Psoas muscle (tissue), 7 donors: ENCODE measurements at regions not wholly inside any gene's neighbourhood (a gene's known extent, or its start where the extent isn't known, plus 50 kb on each side); places are given as distances from the start of the nearest gene placed in this dataset.

Experiments used
- ATAC-seq, 4 donors: fragments of 200-7000 bp; cut with Tn5 transposase; one replicate each; pipeline ENCODE4 v1.9.1; 2020; ENCODE audit warnings: moderate library complexity in 3 of 4, mild to moderate bottlenecking in 2 of 4
- DNase-seq, 2 donors: peaks; one replicate each; pipeline ENCODE4 v3.0.0-alpha.2; 2020
- H3K27ac ChIP-seq: fragments of 200-600 bp; one replicate; pipeline ENCODE4 v1.8.0; 2022
- H3K27me3 ChIP-seq, 3 donors: fragments of 200-600 bp in 1 of 3; one replicate each; pipeline versions ENCODE4 v1.6.1 to v1.8.0; 2013 to 2022; ENCODE audit warnings: low read length in 2 of 3, mild to moderate bottlenecking in 2 of 3, moderate library complexity in 1 of 3; ENCODE audit not compliant: insufficient read depth in 3 of 3
- H3K36me3 ChIP-seq, 2 donors: fragments of 200-600 bp in 1 of 2; one replicate each; pipeline versions ENCODE4 v1.6.1 to v1.8.0; 2013 to 2022; ENCODE audit warnings: low read depth in 1 of 2, mild to moderate bottlenecking in 1 of 2, moderate library complexity in 1 of 2; ENCODE audit not compliant: insufficient read depth in 1 of 2
- H3K4me1 ChIP-seq: fragments of 200-600 bp; one replicate; pipeline ENCODE4 v1.8.0; 2022
- H3K4me3 ChIP-seq: fragments of 200-600 bp; one replicate; pipeline ENCODE4 v1.8.0; 2022; ENCODE audit warnings: mild to moderate bottlenecking
- H3K9me3 ChIP-seq: fragments of 200-600 bp; one replicate; pipeline ENCODE4 v1.8.0; 2022
- CTCF ChIP-seq: fragments of 200-600 bp; IDR thresholded peaks from one replicate; pipeline ENCODE4 v1.8.0; 2022; ENCODE audit warnings: antibody characterized with exemption
- WGBS, 3 donors: extraction: QIAGEN DNeasy Blood & Tissue Kit; methylation state at CpG; one replicate each; pipeline versions ENCODE4 v1.1.6 to v1.1.7; 2013; 5-methylcytosine and 5-hydroxymethylcytosine counted together
- intact Hi-C, 2 donors: fragments of 100-400 bp; cut with DNase I; formaldehyde crosslinking; loops; one replicate each; pipeline versions ENCODE4 v1.11.0 to v1.14.2; 2022
- donor health status: healthy with polysubstance abuse.
- donor health status: DM: no; HTN: no; CAD: no; lungs with moderate emphysema.
- donor health status: Bipolar disorder and iron deficiency.
- donor health status: healthy.
- donor health status: DM: yes; HTN: yes; CAD: no.
- donor health status: DM: no; HTN: no; CAD: no.
- donor health status: DM: yes; HTN: yes; CAD: no.

- no peaks in the 10 kb centered on the region for H3K4me1 ChIP-seq
- H3K9me3 ChIP-seq, result no peaks in the 10 kb centered on the region
- WGBS, 3 donors, result 39 to 62% (median 56%) methylated on average over 2 of the region's 2 CpGs
- H3K4me3 ChIP-seq, result no peak overlapping the region
- no peaks in the 10 kb centered on the region for H3K27me3 ChIP-seq
- no peak for DNase-seq
- H3K27ac ChIP-seq, result no peak overlapping the region
- no peak for ATAC-seq
- intact Hi-C loops, result no loop called here
- no peaks in the 10 kb centered on the region for H3K36me3 ChIP-seq
- TF ChIP-seq CTCF, result no peak
Measured at GRCh38 chr6:19660123-19660910, 176.9 kb upstream of the ID4 start.

GRCh38 chr6:19662911-19663310 is 174.3 kb upstream of the ID4 start:
- intact Hi-C loops, result no loop called here
- Histone ChIP-seq H3K36me3 (no peaks in the 10 kb centered on the region), H3K27me3 (no peaks in the 10 kb centered on the region), H3K4me1 (no peaks in the 10 kb centered on the region), H3K9me3 (no peaks in the 10 kb centered on the region), H3K4me3 (no peak overlapping the region), H3K27ac (no peak overlapping the region)
- no peak for TF ChIP-seq CTCF
- 68 to 76% (median 73%) methylated on average over 3 of the region's 3 CpGs for whole genome bisulfite sequencing, 3 donors
- no peak for ATAC-seq
- DNase-seq, result no peak

GRCh38 chr6:19663479-19663878 is 173.7 kb upstream of the ID4 start:
- no peaks in the 10 kb centered on the region for H3K4me1 ChIP-seq
- H3K27me3 ChIP-seq, result no peaks in the 10 kb centered on the region
- TF ChIP-seq CTCF, result no peak
- H3K36me3 ChIP-seq, result no peaks in the 10 kb centered on the region
- no peak overlapping the region for H3K4me3 ChIP-seq
- DNase-seq (no peak), ATAC-seq (no peak)
- 67 to 72% (median 71%) methylated on average over 6 of the region's 6 CpGs for WGBS, 3 donors
- H3K27ac ChIP-seq, result no peak overlapping the region
- intact Hi-C loops, result no loop called here
- H3K9me3 ChIP-seq, result no peaks in the 10 kb centered on the region

GRCh38 chr6:19664050-19664449 is 173.1 kb upstream of the ID4 start:
- 81 to 86% (median 84%) methylated on average over 7 of the region's 7 CpGs for WGBS, 3 donors
- no peaks in the 10 kb centered on the region for H3K4me1 ChIP-seq
- H3K4me3 ChIP-seq, result no peak overlapping the region
- no peaks in the 10 kb centered on the region for H3K36me3 ChIP-seq
- ATAC-seq, result no peak
- TF ChIP-seq CTCF, result no peak
- no peaks in the 10 kb centered on the region for H3K27me3 ChIP-seq
- H3K27ac ChIP-seq, result no peak overlapping the region
- intact Hi-C loops, result no loop called here
- H3K9me3 ChIP-seq, result no peaks in the 10 kb centered on the region
- no peak for DNase-seq
